H1 (cell line): ENCODE measurements at regions not wholly inside any gene's neighbourhood (a gene's known extent, or its start where the extent isn't known, plus 50 kb on each side); places are given as distances from the start of the nearest gene placed in this dataset.
"Not testable (repeated sequence)": the region's sequence is repeated elsewhere in the genome, so short reads cannot be mapped to it uniquely, and the experiment has no call there.

Experiments
- CTCF ChIA-PET: fragments of 300-600 bp; sonication (Branson Sonifier 250); formaldehyde crosslinking; loops from one replicate; lab custom pipeline; 2021; ENCODE audit not compliant: partially characterized antibody; lab: Charles Lee
- POLR2A ChIA-PET: fragments of 300-600 bp; sonication (Branson Sonifier 250); formaldehyde crosslinking; loops from one replicate; lab custom pipeline; 2021; ENCODE audit warnings: inconsistent platforms; ENCODE audit not compliant: partially characterized antibody; lab: Charles Lee
- DNase-seq, 2 experiments: peaks; one replicate each; pipeline versions ENCODE4 v3.0.0 to v3.0.0-alpha.2; 2010 to 2022; ENCODE audit warnings: low spot score in 2 of 2, low read depth in 1 of 2, mixed read lengths in 1 of 2
- FAIRE-seq: peaks from 2 replicates; lab custom pipeline; 2011; peaks lifted over from hg19 to GRCh38; lab: Jason Lieb, UNC
- H2AFZ ChIP-seq: 2 replicates; pipeline ENCODE4 v1.8.1; 2012; ENCODE audit warnings: low read length, inconsistent platforms
- H2AK5ac ChIP-seq: 2 replicates; pipeline ENCODE4 v1.6.1; 2013; ENCODE audit warnings: low read depth, low read length
- H2BK120ac ChIP-seq: replicated peaks from 2 replicates; pipeline ENCODE3; 2013; ENCODE audit warnings: low read depth, low read length, inconsistent platforms
- H2BK12ac ChIP-seq: 2 replicates; pipeline ENCODE4 v1.6.1; 2013; ENCODE audit warnings: low read depth, low read length
- H2BK15ac ChIP-seq: 2 replicates; pipeline ENCODE4 v1.6.1; 2013; ENCODE audit warnings: low read length
- H2BK20ac ChIP-seq: 2 replicates; pipeline ENCODE4 v1.6.1; 2013; ENCODE audit warnings: low read length
- H2BK5ac ChIP-seq: 2 replicates; pipeline ENCODE4 v1.6.1; 2013; ENCODE audit warnings: low read depth, low read length
- H3K14ac ChIP-seq: 2 replicates; pipeline ENCODE4 v1.6.1; 2013; ENCODE audit warnings: inconsistent platforms; ENCODE audit not compliant: insufficient read length
- H3K18ac ChIP-seq: 2 replicates; pipeline ENCODE4 v1.6.1; 2013; ENCODE audit warnings: low read length; ENCODE audit errors: extremely low read depth
- H3K23ac ChIP-seq: 2 replicates; pipeline ENCODE4 v1.6.1; 2013; ENCODE audit warnings: inconsistent platforms; ENCODE audit not compliant: insufficient read length
- H3K23me2 ChIP-seq: 2 replicates; pipeline ENCODE4 v1.6.1; 2013; ENCODE audit warnings: low read depth, low read length
- H3K27ac ChIP-seq: 2 replicates; pipeline ENCODE4 v1.6.1; 2011; ENCODE audit warnings: low read depth, low read length, inconsistent platforms
- H3K27me3 ChIP-seq, 4 experiments: replicated peaks in 1 of 4; 1 replicate in 1 of 4; 2 replicates in 3 of 4; pipeline versions ENCODE4 v1.6.1 to v1.8.1; 2011 to 2013; ENCODE audit warnings: low read length in 3 of 4, mild to moderate bottlenecking in 3 of 4, inconsistent platforms in 2 of 4, mixed read lengths in 2 of 4, moderate library complexity in 1 of 4; ENCODE audit not compliant: control insufficient read depth in 3 of 4, insufficient read depth in 3 of 4; ENCODE audit errors: extremely low read depth in 1 of 4
- H3K36me3 ChIP-seq, 4 experiments: 2 replicates each; pipeline versions ENCODE4 v1.6.1 to v1.8.1; 2011 to 2013; ENCODE audit warnings: mild to moderate bottlenecking in 4 of 4, low read length in 3 of 4, moderate library complexity in 2 of 4, control low read depth in 1 of 4, inconsistent platforms in 1 of 4; ENCODE audit not compliant: insufficient read depth in 4 of 4, control insufficient read depth in 2 of 4
- H3K4ac ChIP-seq: replicated peaks from 2 replicates; pipeline ENCODE3; 2013; ENCODE audit warnings: low read length, low read depth, mixed read lengths, inconsistent platforms; ENCODE audit not compliant: insufficient read length
- H3K4me1 ChIP-seq, 4 experiments: replicated peaks in 1 of 4; 1 replicate in 1 of 4; 2 replicates in 3 of 4; pipeline versions ENCODE4 v1.6.1 to v1.8.1; 2011 to 2013; ENCODE audit warnings: low read length in 3 of 4, inconsistent platforms in 2 of 4, mixed read lengths in 1 of 4; ENCODE audit not compliant: insufficient read depth in 4 of 4, control insufficient read depth in 3 of 4
- H3K4me2 ChIP-seq, 2 experiments: 2 replicates each; pipeline versions ENCODE4 v1.6.1 to v1.8.1; 2011 to 2013; ENCODE audit warnings: low read depth in 2 of 2, low read length in 2 of 2, control low read depth in 1 of 2, inconsistent platforms in 1 of 2, mild to moderate bottlenecking in 1 of 2; ENCODE audit not compliant: insufficient read depth in 1 of 2
- H3K4me3 ChIP-seq, 4 experiments: fragments of 200-600, 300-600 bp in 1 of 4; sonication (generic), shearing (Covaris generic), sonication (Bioruptor Twin) in 1 of 4; 2 replicates each; pipeline versions ENCODE4 v1.5.1 to v1.8.1; 2011 to 2016; ENCODE audit warnings: low read length in 4 of 4, low read depth in 3 of 4, control low read depth in 2 of 4, inconsistent platforms in 2 of 4, mild to moderate bottlenecking in 2 of 4, mixed read lengths in 1 of 4, moderate library complexity in 1 of 4; ENCODE audit not compliant: insufficient read depth in 2 of 4; ENCODE audit errors: extremely low read depth in 1 of 4
- H3K56ac ChIP-seq: replicated peaks from 2 replicates; pipeline ENCODE3; 2013; ENCODE audit warnings: low read depth, mild to moderate bottlenecking, mixed read lengths, low read length, inconsistent platforms; ENCODE audit not compliant: insufficient read length
- H3K79me1 ChIP-seq: 2 replicates; pipeline ENCODE4 v1.6.1; 2013; ENCODE audit warnings: low read depth, low read length, control low read depth
- H3K79me2 ChIP-seq, 2 experiments: 2 replicates each; pipeline versions ENCODE4 v1.6.1 to v1.8.1; 2012 to 2013; ENCODE audit warnings: low read length in 2 of 2, mild to moderate bottlenecking in 2 of 2, inconsistent platforms in 1 of 2; ENCODE audit not compliant: insufficient read depth in 2 of 2, control insufficient read depth in 1 of 2
- H3K9ac ChIP-seq, 4 experiments: replicated peaks in 1 of 4; 1 replicate in 1 of 4; 2 replicates in 3 of 4; pipeline versions ENCODE4 v1.6.1 to v1.8.1; 2011 to 2013; ENCODE audit warnings: low read depth in 3 of 4, low read length in 3 of 4, control low read depth in 2 of 4, mild to moderate bottlenecking in 2 of 4, moderate library complexity in 2 of 4, inconsistent platforms in 1 of 4; ENCODE audit errors: extremely low read depth in 1 of 4
- H3K9me3 ChIP-seq, 2 experiments: 2 replicates each; pipeline versions ENCODE4 v1.6.1 to v1.8.1; 2012 to 2013; ENCODE audit warnings: mild to moderate bottlenecking in 2 of 2, moderate library complexity in 2 of 2, control low read depth in 1 of 2, inconsistent platforms in 1 of 2, low read depth in 1 of 2, low read length in 1 of 2, mixed read lengths in 1 of 2; ENCODE audit not compliant: insufficient read depth in 2 of 2
- H4K20me1 ChIP-seq, 2 experiments: replicated peaks in 1 of 2; 2 replicates each; pipeline versions ENCODE3 to v1.8.1; 2011 to 2013; ENCODE audit warnings: inconsistent platforms in 2 of 2, low read length in 2 of 2, mild to moderate bottlenecking in 1 of 2; ENCODE audit not compliant: insufficient read depth in 2 of 2, control insufficient read depth in 1 of 2
- H4K5ac ChIP-seq: 2 replicates; pipeline ENCODE4 v1.6.1; 2013; ENCODE audit warnings: low read length, low read depth, mixed read lengths, inconsistent platforms; ENCODE audit not compliant: insufficient read length
- H4K8ac ChIP-seq: 2 replicates; pipeline ENCODE4 v1.8.0; 2013; ENCODE audit warnings: mild to moderate bottlenecking, moderate library complexity, low read length, inconsistent platforms; ENCODE audit not compliant: insufficient read depth; ENCODE audit errors: extremely low read depth
- H4K91ac ChIP-seq: replicated peaks from 2 replicates; pipeline ENCODE3; 2013; ENCODE audit warnings: low read length, mixed read lengths, inconsistent platforms; ENCODE audit not compliant: insufficient read length
- WGBS, 2 experiments: shearing (Covaris generic) in 1 of 2; methylation state at CpG; one replicate each; pipeline versions ENCODE4 v1.1.6 to v1.1.7; 2013 to 2015; ENCODE audit warnings: low lambda C conversion rate in 2 of 2, mixed read lengths in 2 of 2, inconsistent platforms in 1 of 2, low coverage in 1 of 2, missing lambda C conversion rate in 1 of 2; ENCODE audit not compliant: insufficient replicate concordance in 2 of 2, insufficient coverage in 1 of 2, insufficient read length in 1 of 2; ENCODE audit errors: extremely low coverage in 1 of 2, missing lambda C conversion rate in 1 of 2; 5-methylcytosine and 5-hydroxymethylcytosine counted together

DNA sequence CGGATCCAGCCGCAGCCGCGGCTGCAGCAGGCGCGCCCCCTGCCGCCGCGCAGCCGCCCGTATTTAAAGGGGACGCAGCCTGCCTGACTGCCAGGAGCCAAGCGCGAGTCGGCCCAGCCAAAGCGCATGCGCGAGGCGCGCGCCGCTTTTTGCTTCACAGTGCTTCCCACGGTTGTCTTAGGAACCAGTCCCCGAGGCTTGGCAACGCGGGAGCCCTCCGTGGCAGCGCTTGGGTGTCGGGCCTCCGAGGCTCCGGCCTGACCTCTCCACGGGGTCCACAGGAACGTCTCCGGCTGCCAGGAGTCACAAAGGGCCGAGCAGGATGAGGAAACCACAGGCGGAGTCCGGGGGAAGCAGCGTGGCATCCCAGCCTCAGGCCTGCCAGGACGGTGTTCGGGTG is 689.3 kb downstream of the KCNJ18 start:
- H3K27me3 ChIP-seq, H3K9ac ChIP-seq, POLR2A ChIA-PET, H3K56ac ChIP-seq, H3K23me2 ChIP-seq, DNase-seq, H4K91ac ChIP-seq, H3K27ac ChIP-seq, H3K23ac ChIP-seq, H2BK120ac ChIP-seq, H3K9me3 ChIP-seq, H2AK5ac ChIP-seq, CTCF ChIA-PET, H3K4me1 ChIP-seq, H4K20me1 ChIP-seq, H3K4me3 ChIP-seq, H3K79me1 ChIP-seq, H2BK5ac ChIP-seq, H2AFZ ChIP-seq, H4K5ac ChIP-seq, H3K4ac ChIP-seq, H3K79me2 ChIP-seq, H2BK15ac ChIP-seq, H4K8ac ChIP-seq, H3K36me3 ChIP-seq, FAIRE-seq, H2BK20ac ChIP-seq, H3K4me2 ChIP-seq, H3K18ac ChIP-seq, H2BK12ac ChIP-seq, H3K14ac ChIP-seq: not testable (repeated sequence)
- no CpG with 5 or more reads among the region's 40 CpGs for WGBS, 2 experiments

DNA sequence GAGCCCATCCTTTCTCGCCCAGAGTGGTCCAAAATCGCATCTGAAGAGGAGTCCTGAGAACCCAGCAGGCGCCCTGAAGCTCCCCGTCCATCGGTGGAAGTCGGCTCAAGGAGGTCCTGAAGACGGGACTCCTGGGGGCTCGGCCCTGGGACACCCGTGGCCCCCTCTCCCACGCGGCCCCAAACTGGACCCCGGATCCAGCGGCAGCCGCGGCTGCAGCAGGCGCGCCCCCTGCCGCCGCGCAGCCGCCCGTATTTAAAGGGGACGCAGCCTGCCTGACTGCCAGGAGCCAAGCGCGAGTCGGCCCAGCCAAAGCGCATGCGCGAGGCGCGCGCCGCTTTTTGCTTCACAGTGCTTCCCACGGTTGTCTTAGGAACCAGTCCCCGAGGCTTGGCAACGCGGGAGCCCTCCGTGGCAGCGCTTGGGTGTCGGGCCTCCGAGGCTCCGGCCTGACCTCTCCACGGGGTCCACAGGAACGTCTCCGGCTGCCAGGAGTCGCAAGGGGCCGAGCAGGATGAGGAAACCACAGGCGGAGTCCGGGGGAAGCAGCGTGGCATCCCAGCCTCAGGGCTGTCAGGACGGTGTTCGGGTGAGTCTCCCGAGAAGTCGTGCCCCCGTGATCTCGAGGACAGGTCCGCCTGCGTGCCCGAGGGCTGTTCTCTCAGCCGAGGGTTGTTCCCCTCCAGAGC is 691.6 kb downstream of the KCNJ18 start:
- H3K4ac ChIP-seq, H3K27me3 ChIP-seq, POLR2A ChIA-PET, H4K20me1 ChIP-seq, H2AFZ ChIP-seq, FAIRE-seq, H2BK5ac ChIP-seq, H3K9ac ChIP-seq, H4K5ac ChIP-seq, H3K14ac ChIP-seq, H3K23me2 ChIP-seq, H3K4me2 ChIP-seq, H3K27ac ChIP-seq, H3K4me1 ChIP-seq, H2BK120ac ChIP-seq, H3K4me3 ChIP-seq, H4K91ac ChIP-seq, H4K8ac ChIP-seq, H2BK15ac ChIP-seq, H2AK5ac ChIP-seq, H2BK20ac ChIP-seq, H3K23ac ChIP-seq, H3K9me3 ChIP-seq, H2BK12ac ChIP-seq, H3K56ac ChIP-seq, H3K36me3 ChIP-seq, DNase-seq, H3K79me1 ChIP-seq, H3K79me2 ChIP-seq, CTCF ChIA-PET, H3K18ac ChIP-seq: not testable (repeated sequence)
- no CpG with 5 or more reads among the region's 60 CpGs for WGBS, 2 experiments
